ENCODE measurements at regions not wholly inside any gene's neighbourhood (a gene's known extent, or its start where the extent isn't known, plus 50 kb on each side); places are given as distances from the start of the nearest gene placed in this dataset.

DNA sequence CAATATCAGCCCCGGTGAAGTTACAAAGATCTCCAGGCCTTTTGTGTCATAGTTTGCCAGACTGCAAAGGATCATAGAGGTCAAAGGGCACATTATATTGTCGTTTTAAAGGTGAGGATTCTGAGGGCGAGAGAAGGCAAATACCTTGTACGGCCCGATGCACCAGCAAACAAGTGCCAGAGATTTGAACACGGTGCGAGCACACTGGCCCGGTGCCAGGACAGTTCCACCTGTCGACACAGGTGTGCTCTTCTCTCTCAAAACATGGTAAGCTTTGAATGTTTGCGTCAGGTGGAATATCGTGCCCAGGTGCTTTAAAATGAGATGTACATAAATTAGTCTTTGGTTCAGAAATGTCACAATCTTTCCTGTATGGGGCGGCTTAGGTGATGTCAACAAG is 776.1 kb upstream of the ID2 start:
- TF ChIP-seq REST (tag by site-specific recombination; IDR thresholded peaks at IDR 0.05): no peak
- TF ChIP-seq, protein P1, sequence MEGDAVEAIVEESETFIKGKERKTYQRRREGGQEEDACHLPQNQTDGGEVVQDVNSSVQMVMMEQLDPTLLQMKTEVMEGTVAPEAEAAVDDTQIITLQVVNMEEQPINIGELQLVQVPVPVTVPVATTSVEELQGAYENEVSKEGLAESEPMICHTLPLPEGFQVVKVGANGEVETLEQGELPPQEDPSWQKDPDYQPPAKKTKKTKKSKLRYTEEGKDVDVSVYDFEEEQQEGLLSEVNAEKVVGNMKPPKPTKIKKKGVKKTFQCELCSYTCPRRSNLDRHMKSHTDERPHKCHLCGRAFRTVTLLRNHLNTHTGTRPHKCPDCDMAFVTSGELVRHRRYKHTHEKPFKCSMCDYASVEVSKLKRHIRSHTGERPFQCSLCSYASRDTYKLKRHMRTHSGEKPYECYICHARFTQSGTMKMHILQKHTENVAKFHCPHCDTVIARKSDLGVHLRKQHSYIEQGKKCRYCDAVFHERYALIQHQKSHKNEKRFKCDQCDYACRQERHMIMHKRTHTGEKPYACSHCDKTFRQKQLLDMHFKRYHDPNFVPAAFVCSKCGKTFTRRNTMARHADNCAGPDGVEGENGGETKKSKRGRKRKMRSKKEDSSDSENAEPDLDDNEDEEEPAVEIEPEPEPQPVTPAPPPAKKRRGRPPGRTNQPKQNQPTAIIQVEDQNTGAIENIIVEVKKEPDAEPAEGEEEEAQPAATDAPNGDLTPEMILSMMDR (tag by site-specific recombination; IDR thresholded peaks at IDR 0.05): no peak
